WTC11 (cell line): ENCODE measurements at regions not wholly inside any gene's neighbourhood (a gene's known extent, or its start where the extent isn't known, plus 50 kb on each side); places are given as distances from the start of the nearest gene placed in this dataset.

Source experiments
- ATAC-seq: fragments of 200-7000 bp; cut with Tn5 transposase; 2 replicates; pipeline ENCODE4 v1.10.0; 2021; ENCODE audit warnings: mild to moderate bottlenecking, moderate library complexity
- CTCF ChIA-PET: fragments of 300-600 bp; sonication (Branson Sonifier 250); formaldehyde crosslinking; loops from one replicate; lab custom pipeline; 2021; ENCODE audit warnings: antibody characterized with exemption; lab: Charles Lee
- POLR2A ChIA-PET: fragments of 350-600 bp; sonication (Branson Sonifier 250); formaldehyde crosslinking; loops from one replicate; lab custom pipeline; 2021; ENCODE audit warnings: antibody characterized with exemption; lab: Charles Lee
- DNase-seq: peaks from one replicate; pipeline ENCODE4 v3.0.0; 2021; ENCODE audit warnings: low spot score
- H3K27ac Mint-ChIP-seq: 2 replicates; pipeline ENCODE4 v1.8.0; 2021; ENCODE audit warnings: mixed read lengths
- H3K27me3 Mint-ChIP-seq: 2 replicates; pipeline ENCODE4 v1.8.0; 2021; ENCODE audit warnings: low read depth, mild to moderate bottlenecking, moderate library complexity, mixed read lengths
- H3K36me3 Mint-ChIP-seq: 2 replicates; pipeline ENCODE4 v1.8.0; 2021; ENCODE audit warnings: mixed read lengths
- H3K4me1 Mint-ChIP-seq: 2 replicates; pipeline ENCODE4 v1.8.0; 2022; ENCODE audit warnings: mixed read lengths
- H3K4me3 Mint-ChIP-seq: 2 replicates; pipeline ENCODE4 v1.8.0; 2021; ENCODE audit warnings: mild to moderate bottlenecking, moderate library complexity, mixed read lengths
- H3K9me3 Mint-ChIP-seq: 2 replicates; pipeline ENCODE4 v1.8.0; 2021; ENCODE audit warnings: mixed read lengths
- IRF2 ChIP-seq: sonication (generic); formaldehyde crosslinking; IDR thresholded peaks from 2 replicates; pipeline ENCODE4 v1.8.0; 2022; ENCODE audit warnings: low read depth, missing genetic modification reagents, borderline replicate concordance
- NR2C2 ChIP-seq: sonication (generic); formaldehyde crosslinking; IDR thresholded peaks from 2 replicates; pipeline ENCODE4 v1.8.0; 2022; ENCODE audit warnings: mild to moderate bottlenecking, missing genetic modification reagents
- SOX15 ChIP-seq: fragments of 250-450 bp; sonication (Bioruptor Pico); IDR thresholded peaks from 2 replicates; pipeline ENCODE4 v1.9.0; 2021; ENCODE audit warnings: mild to moderate bottlenecking
- ZNF138 ChIP-seq: sonication (generic); formaldehyde crosslinking; conservative IDR thresholded peaks from 2 replicates; pipeline ENCODE4 v1.8.1; 2022; ENCODE audit warnings: mild to moderate bottlenecking, moderate library complexity, missing genetic modification reagents
- TF ChIP-seq, protein P1 (sequence below): sonication (generic); formaldehyde crosslinking; IDR thresholded peaks from 2 replicates; pipeline ENCODE4 v1.8.0; 2023; ENCODE audit warnings: missing genetic modification reagents, mild to moderate bottlenecking, borderline replicate concordance
- TF ChIP-seq, protein P2 (sequence below): fragments of 250-450 bp; sonication (Bioruptor Pico); IDR thresholded peaks from 2 replicates; pipeline ENCODE4 v2.1.2; 2022; ENCODE audit warnings: mild to moderate bottlenecking, moderate library complexity
- TF ChIP-seq, protein P3 (sequence below): fragments of 250-450 bp; sonication (Bioruptor Pico); IDR thresholded peaks from 2 replicates; pipeline ENCODE4 v1.9.0; 2021; ENCODE audit warnings: moderate library complexity, mild to moderate bottlenecking, inconsistent platforms, borderline replicate concordance
- TF ChIP-seq, protein P4 (sequence below): sonication (generic); formaldehyde crosslinking; IDR thresholded peaks from 2 replicates; pipeline ENCODE4 v1.8.1; 2023; ENCODE audit warnings: mild to moderate bottlenecking, missing genetic modification reagents
- TF ChIP-seq, protein P5 (sequence below): sonication (generic); formaldehyde crosslinking; IDR thresholded peaks from 2 replicates; pipeline ENCODE4 v1.8.1; 2022; ENCODE audit warnings: mild to moderate bottlenecking, moderate library complexity, missing genetic modification reagents
- TF ChIP-seq, protein P6 (sequence below): sonication (generic); formaldehyde crosslinking; IDR thresholded peaks from 2 replicates; pipeline ENCODE4 v1.8.0; 2022; ENCODE audit warnings: mild to moderate bottlenecking, missing genetic modification reagents

DNA sequence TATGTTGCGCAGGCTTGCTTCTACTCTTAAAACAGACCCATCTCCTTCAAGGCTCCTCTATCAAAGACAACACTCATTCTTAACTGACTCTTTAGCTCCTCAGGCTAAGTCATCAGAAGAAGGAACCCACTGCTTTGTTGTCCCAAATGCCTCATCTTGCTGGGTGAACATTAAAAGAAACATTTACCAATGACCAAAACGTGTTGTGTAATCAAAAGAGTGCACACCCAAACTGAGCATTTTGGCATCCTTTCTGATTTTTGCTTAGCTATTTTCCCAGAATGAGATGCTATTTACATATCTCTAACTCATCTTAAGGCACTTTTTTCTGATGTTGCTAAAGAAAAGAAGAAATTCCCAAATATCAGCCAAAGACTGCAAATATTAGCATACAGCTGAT lies 131.7 kb upstream of the VCX3A start (continued):
- TF ChIP-seq, protein P1, sequence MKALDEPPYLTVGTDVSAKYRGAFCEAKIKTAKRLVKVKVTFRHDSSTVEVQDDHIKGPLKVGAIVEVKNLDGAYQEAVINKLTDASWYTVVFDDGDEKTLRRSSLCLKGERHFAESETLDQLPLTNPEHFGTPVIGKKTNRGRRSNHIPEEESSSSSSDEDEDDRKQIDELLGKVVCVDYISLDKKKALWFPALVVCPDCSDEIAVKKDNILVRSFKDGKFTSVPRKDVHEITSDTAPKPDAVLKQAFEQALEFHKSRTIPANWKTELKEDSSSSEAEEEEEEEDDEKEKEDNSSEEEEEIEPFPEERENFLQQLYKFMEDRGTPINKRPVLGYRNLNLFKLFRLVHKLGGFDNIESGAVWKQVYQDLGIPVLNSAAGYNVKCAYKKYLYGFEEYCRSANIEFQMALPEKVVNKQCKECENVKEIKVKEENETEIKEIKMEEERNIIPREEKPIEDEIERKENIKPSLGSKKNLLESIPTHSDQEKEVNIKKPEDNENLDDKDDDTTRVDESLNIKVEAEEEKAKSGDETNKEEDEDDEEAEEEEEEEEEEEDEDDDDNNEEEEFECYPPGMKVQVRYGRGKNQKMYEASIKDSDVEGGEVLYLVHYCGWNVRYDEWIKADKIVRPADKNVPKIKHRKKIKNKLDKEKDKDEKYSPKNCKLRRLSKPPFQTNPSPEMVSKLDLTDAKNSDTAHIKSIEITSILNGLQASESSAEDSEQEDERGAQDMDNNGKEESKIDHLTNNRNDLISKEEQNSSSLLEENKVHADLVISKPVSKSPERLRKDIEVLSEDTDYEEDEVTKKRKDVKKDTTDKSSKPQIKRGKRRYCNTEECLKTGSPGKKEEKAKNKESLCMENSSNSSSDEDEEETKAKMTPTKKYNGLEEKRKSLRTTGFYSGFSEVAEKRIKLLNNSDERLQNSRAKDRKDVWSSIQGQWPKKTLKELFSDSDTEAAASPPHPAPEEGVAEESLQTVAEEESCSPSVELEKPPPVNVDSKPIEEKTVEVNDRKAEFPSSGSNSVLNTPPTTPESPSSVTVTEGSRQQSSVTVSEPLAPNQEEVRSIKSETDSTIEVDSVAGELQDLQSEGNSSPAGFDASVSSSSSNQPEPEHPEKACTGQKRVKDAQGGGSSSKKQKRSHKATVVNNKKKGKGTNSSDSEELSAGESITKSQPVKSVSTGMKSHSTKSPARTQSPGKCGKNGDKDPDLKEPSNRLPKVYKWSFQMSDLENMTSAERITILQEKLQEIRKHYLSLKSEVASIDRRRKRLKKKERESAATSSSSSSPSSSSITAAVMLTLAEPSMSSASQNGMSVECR (CRISPR knock-in tag) = no peak

DNA sequence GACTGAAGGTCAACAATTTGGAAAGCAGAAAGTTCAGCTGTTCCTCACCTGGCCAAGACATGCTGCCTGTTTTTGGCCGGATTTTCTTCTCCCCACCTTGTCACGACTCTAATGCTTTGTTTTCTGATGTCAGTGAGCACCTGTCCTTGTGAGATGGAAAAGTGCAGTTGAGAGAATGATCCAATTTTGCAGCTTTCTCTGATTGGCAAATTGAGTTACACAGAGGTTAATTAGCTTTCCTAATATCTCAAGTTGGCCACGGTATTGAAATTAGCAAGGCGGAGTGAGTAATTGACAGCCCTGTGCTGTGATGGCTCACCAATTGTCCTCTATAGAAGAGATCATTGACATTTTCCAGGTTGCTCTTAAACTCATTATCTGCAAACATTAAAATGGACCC lies 126.8 kb upstream of the VCX3A start:
- ChIA-PET POLR2A (no interaction called here), CTCF (no interaction called here)
- H3K9me3 Mint-ChIP-seq = peaks cover 30% of the 10 kb centered on the region
- H3K27me3 Mint-ChIP-seq = no peaks in the 10 kb centered on the region
- DNase-seq (no peak), ATAC-seq (no peak)
- peaks cover 42% of the 10 kb centered on the region for H3K36me3 Mint-ChIP-seq
- no peak overlapping the region for H3K4me3 Mint-ChIP-seq
- no peak overlapping the region for H3K27ac Mint-ChIP-seq
- peaks cover 37% of the 10 kb centered on the region for H3K4me1 Mint-ChIP-seq
- TF ChIP-seq, protein P2, sequence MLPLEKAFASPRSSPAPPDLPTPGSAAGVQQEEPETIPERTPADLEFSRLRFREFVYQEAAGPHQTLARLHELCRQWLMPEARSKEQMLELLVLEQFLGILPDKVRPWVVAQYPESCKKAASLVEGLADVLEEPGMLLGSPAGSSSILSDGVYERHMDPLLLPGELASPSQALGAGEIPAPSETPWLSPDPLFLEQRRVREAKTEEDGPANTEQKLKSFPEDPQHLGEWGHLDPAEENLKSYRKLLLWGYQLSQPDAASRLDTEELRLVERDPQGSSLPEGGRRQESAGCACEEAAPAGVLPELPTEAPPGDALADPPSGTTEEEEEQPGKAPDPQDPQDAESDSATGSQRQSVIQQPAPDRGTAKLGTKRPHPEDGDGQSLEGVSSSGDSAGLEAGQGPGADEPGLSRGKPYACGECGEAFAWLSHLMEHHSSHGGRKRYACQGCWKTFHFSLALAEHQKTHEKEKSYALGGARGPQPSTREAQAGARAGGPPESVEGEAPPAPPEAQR = no peak
- TF ChIP-seq, protein P3, sequence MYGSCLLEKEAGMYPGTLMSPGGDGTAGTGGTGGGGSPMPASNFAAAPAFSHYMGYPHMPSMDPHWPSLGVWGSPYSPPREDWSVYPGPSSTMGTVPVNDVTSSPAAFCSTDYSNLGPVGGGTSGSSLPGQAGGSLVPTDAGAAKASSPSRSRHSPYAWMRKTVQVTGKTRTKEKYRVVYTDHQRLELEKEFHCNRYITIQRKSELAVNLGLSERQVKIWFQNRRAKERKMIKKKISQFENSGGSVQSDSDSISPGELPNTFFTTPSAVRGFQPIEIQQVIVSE (CRISPR knock-in tag) = no peak
- TF ChIP-seq ZNF138 (CRISPR knock-in tag) (no peak), IRF2 (CRISPR knock-in tag) (no peak), SOX15 (CRISPR knock-in tag) (no peak)
- TF ChIP-seq, protein P4, sequence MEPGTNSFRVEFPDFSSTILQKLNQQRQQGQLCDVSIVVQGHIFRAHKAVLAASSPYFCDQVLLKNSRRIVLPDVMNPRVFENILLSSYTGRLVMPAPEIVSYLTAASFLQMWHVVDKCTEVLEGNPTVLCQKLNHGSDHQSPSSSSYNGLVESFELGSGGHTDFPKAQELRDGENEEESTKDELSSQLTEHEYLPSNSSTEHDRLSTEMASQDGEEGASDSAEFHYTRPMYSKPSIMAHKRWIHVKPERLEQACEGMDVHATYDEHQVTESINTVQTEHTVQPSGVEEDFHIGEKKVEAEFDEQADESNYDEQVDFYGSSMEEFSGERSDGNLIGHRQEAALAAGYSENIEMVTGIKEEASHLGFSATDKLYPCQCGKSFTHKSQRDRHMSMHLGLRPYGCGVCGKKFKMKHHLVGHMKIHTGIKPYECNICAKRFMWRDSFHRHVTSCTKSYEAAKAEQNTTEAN (CRISPR knock-in tag) = no peak
- TF ChIP-seq, protein P5, sequence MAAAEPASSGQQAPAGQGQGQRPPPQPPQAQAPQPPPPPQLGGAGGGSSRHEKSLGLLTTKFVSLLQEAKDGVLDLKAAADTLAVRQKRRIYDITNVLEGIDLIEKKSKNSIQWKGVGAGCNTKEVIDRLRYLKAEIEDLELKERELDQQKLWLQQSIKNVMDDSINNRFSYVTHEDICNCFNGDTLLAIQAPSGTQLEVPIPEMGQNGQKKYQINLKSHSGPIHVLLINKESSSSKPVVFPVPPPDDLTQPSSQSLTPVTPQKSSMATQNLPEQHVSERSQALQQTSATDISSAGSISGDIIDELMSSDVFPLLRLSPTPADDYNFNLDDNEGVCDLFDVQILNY (CRISPR knock-in tag) = no peak

DNA sequence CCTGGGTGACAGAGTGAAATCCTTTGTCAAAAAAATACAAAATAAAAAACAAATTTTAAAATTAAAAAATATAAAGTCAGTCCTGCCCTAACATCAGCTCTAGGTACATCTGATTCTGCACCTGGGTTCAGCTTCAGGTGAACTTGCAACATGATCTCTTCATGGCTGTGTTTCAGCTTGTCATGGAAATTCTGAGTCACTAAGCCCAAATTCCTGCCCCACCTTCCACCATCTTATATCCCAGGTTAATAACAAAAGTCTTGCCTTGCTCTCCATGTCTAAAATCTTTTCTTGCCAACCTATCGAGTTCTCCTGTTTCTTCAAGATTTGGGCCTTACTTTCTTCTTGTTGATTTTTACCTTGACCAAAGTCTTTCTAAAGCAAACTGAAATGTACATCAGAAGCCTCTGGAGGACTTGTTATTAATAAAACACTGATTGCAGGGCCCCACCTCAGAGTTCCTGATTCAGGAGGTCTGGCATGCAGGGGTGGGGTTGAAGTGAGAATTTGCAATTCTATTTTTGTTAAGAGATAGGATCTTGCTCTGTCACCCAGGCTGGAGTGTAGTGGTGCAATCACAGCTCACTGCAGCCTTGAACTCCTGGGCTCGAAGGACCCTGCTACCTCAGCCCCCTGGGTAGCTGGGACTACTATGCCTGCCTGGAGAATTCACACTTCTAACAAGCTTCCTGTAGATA lies 125.8 kb upstream of the VCX3A start:
- POLR2A ChIA-PET = no interaction called here
- no peak for ATAC-seq
- peaks cover 26% of the 10 kb centered on the region for H3K9me3 Mint-ChIP-seq
- no peaks in the 10 kb centered on the region for H3K27me3 Mint-ChIP-seq
- peaks cover 39% of the 10 kb centered on the region for H3K36me3 Mint-ChIP-seq
- no peak overlapping the region for H3K27ac Mint-ChIP-seq
- CTCF ChIA-PET = no interaction called here
- H3K4me3 Mint-ChIP-seq = no peak overlapping the region
- TF ChIP-seq, protein P6, sequence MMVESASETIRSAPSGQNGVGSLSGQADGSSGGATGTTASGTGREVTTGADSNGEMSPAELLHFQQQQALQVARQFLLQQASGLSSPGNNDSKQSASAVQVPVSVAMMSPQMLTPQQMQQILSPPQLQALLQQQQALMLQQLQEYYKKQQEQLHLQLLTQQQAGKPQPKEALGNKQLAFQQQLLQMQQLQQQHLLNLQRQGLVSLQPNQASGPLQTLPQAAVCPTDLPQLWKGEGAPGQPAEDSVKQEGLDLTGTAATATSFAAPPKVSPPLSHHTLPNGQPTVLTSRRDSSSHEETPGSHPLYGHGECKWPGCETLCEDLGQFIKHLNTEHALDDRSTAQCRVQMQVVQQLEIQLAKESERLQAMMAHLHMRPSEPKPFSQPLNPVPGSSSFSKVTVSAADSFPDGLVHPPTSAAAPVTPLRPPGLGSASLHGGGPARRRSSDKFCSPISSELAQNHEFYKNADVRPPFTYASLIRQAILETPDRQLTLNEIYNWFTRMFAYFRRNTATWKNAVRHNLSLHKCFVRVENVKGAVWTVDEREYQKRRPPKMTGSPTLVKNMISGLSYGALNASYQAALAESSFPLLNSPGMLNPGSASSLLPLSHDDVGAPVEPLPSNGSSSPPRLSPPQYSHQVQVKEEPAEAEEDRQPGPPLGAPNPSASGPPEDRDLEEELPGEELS (CRISPR knock-in tag) = no peak
- TF ChIP-seq NR2C2 (CRISPR knock-in tag) = no peak
- DNase-seq = no peak
- peaks cover 42% of the 10 kb centered on the region for H3K4me1 Mint-ChIP-seq
